ENCODE measurements at regions not wholly inside any gene's neighbourhood (a gene's known extent, or its start where the extent isn't known, plus 50 kb on each side); places are given as distances from the start of the nearest gene placed in this dataset.

GRCh38 chr10:57689596-57690297 is 577.9 kb downstream of the IPMK start:
- TF ChIP-seq EZH2 (IDR thresholded peaks at IDR 0.05; ENCODE audit: insufficient read depth, poor library complexity, severe bottlenecking) (no peak), EZH2phosphoT487 (IDR thresholded peaks at IDR 0.05; ENCODE audit: insufficient read depth, low read depth) (no peak)
